BE2C (cell line): ENCODE measurements at regions not wholly inside any gene's neighbourhood (a gene's known extent, or its start where the extent isn't known, plus 50 kb on each side); places are given as distances from the start of the nearest gene placed in this dataset.

Source experiments
- DNase-seq: peaks from one replicate; pipeline ENCODE4 v3.0.0-alpha.2; 2020
- H3K27me3 ChIP-seq: fragments of 250-450 bp; sonication (Bioruptor Pico); 2 replicates; pipeline ENCODE4 v1.5.1; 2020; ENCODE audit warnings: mild to moderate bottlenecking
- H3K36me3 ChIP-seq: fragments of 250-450 bp; sonication (Bioruptor Pico); 2 replicates; pipeline ENCODE4 v1.5.1; 2020; ENCODE audit warnings: mild to moderate bottlenecking
- H3K4me1 ChIP-seq: fragments of 250-450 bp; sonication (Bioruptor Pico); 2 replicates; pipeline ENCODE4 v1.5.1; 2020
- H3K4me3 ChIP-seq: 2 replicates; pipeline ENCODE4 v1.5.1; 2011; ENCODE audit warnings: low read depth, low read length
- H3K9me3 ChIP-seq: fragments of 250-450 bp; sonication (Bioruptor Pico); 2 replicates; pipeline ENCODE4 v1.5.1; 2020
- CTCF ChIP-seq: IDR thresholded peaks from 2 replicates; pipeline ENCODE4 v1.5.1; 2012; ENCODE audit warnings: mild to moderate bottlenecking, low read depth, low read length

GRCh38 chr20:39248862-39249485 is 286.8 kb downstream of the DHX35 start:
- Histone ChIP-seq H3K9me3 (no peaks in the 10 kb centered on the region), H3K36me3 (no peaks in the 10 kb centered on the region), H3K4me3 (no peak overlapping the region), H3K4me1 (no peaks in the 10 kb centered on the region; the same call in 1 of the 2 replicates), H3K27me3 (no peaks in the 10 kb centered on the region)
- TF ChIP-seq CTCF = no peak
- no peak for DNase-seq

DNA sequence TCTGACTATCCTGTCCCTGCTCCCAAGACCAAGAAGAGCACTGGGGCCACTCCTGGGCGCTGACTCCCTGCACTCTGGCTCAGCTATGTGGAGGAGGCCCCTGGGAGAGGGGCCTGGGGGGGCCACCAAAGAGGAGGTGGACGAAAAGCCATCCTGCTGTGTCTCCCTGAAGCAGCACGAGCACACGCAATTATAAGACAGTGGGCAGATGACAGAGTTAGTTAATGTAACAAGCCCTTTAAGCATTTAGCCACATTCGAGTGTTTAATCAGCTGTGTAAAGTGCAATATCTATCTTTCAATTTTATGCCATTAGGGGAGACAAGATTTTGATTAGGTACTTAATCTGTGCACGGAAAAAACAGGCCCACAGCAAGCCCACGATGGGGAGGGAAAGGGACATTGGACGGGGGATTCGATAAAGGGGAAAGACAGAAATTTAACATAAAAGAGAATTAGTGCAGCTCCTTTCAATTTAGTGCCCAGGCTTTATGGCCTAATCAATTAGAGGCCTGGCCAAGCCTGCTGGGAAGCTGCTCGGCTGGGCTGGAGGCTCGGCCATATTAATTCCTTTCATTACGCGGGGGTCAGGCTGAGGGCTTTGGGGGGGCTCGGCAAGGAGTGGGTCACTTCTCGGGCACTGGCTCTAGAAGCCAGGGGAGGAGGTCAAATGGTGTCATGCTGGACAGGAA is 286.2 kb downstream of the DHX35 start:
- H3K36me3 ChIP-seq = no peaks in the 10 kb centered on the region
- DNase-seq = no peak
- no peaks in the 10 kb centered on the region; the same call in 1 of the 2 replicates for H3K4me1 ChIP-seq
- no peak overlapping the region for H3K4me3 ChIP-seq
- TF ChIP-seq CTCF = no peak
- no peaks in the 10 kb centered on the region for H3K9me3 ChIP-seq
- H3K27me3 ChIP-seq = no peaks in the 10 kb centered on the region

DNA sequence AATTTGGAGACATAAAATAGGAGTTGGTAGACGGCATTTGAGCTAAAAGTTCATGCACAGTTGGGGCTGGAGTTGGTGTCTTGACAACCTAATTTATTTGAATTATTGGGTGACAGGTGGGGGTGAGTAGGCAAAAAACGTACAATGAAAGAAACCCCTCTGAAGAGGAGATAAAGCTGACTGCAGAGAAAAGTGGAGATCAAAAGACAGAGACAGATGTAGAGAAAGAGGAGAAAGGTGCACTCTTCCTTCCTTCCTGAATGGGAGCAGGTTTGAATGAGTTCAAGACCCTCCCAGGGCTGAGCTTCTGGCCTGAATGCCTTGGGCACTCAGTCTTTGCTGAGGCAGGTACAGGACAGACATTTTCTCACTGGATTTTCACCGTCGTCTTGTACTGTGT is 284.3 kb downstream of the DHX35 start:
- TF ChIP-seq CTCF = no peak
- DNase-seq = no peak
- H3K4me3 ChIP-seq = no peak overlapping the region
- H3K4me1 ChIP-seq = no peaks in the 10 kb centered on the region; the same call in 1 of the 2 replicates
- no peaks in the 10 kb centered on the region for H3K36me3 ChIP-seq
- no peaks in the 10 kb centered on the region for H3K27me3 ChIP-seq
- no peaks in the 10 kb centered on the region for H3K9me3 ChIP-seq

DNA sequence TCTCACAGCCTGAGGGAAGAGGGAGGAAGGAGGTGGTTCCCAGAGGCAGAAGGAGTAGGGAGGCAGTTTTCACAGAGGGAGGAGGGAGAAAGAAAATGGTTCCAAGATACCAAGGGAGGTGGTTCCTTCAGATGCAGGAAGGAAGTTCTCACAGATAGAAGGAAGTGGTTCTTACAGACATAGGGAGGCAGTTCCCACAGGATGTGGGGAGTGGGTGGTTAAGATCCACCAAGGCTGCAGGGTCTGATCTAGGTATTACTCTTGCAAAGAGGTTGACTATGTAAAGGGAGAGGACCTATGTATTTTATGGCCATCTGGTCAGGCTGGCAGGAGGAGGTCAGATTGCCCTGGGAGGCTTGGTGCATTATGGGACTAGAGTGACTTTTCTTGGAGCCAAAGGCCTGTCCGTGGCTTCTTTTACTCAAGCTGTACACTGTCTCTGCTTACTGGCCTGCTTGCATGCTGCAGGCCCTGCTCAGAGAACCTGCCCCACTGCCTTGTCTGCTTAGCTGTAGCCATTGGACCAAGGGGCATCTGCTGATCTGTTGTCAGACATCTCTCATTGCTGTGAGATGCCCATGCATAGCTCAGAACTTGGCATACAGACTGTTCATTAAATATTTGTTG is 283.7 kb downstream of the DHX35 start:
- no peaks in the 10 kb centered on the region for H3K36me3 ChIP-seq
- no peaks in the 10 kb centered on the region; the same call in 1 of the 2 replicates for H3K4me1 ChIP-seq
- H3K9me3 ChIP-seq = no peaks in the 10 kb centered on the region
- no peak for DNase-seq
- TF ChIP-seq CTCF = no peak
- no peaks in the 10 kb centered on the region for H3K27me3 ChIP-seq
- no peak overlapping the region for H3K4me3 ChIP-seq

DNA sequence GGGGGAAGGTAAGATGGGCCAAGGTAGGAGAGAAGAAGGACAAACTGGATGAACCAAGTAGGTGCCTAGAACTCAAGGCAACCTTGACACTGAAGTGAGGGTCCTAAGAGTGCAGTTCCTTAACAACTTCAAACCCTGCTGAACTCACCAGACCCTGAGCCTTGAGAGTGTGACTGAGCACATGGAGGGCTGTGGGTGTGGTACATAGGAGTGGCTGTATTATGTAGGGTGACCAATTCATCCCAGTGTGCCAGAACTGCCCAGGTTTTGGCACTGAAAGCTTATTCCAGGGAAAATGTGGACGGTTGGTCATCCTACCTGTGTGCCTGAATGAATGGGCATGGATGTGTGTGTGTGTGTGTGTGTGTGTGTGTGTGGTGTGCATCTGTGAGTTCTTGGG is 281.8 kb downstream of the DHX35 start:
- Histone ChIP-seq H3K4me1 (no peaks in the 10 kb centered on the region; the same call in 1 of the 2 replicates), H3K4me3 (no peak overlapping the region), H3K36me3 (no peaks in the 10 kb centered on the region), H3K9me3 (no peaks in the 10 kb centered on the region), H3K27me3 (no peaks in the 10 kb centered on the region)
- TF ChIP-seq CTCF = no peak
- no peak for DNase-seq

- no peaks in the 10 kb centered on the region for H3K27me3 ChIP-seq
- no peaks in the 10 kb centered on the region for H3K4me1 ChIP-seq
- H3K36me3 ChIP-seq = no peaks in the 10 kb centered on the region
- no peak for TF ChIP-seq CTCF
- no peak for DNase-seq
- no peaks in the 10 kb centered on the region for H3K9me3 ChIP-seq
- H3K4me3 ChIP-seq = no peak overlapping the region
Observed at GRCh38 chr20:39242614-39243013, 280.5 kb downstream of the DHX35 start.
